ENCODE measurements at regions not wholly inside any gene's neighbourhood (a gene's known extent, or its start where the extent isn't known, plus 50 kb on each side); places are given as distances from the start of the nearest gene placed in this dataset.

- TF ChIP-seq POLR2A (IDR thresholded peaks at IDR 0.05) (no peak), CTCF (IDR thresholded peaks at IDR 0.05 in 4 of 5, conservative IDR thresholded peaks at IDR 0.05 in 1 of 5) (no peak)
Observed at GRCh38 chr16:59201821-59202220, 467.7 kb upstream of the GOT2 start.
